ENCODE measurements at regions not wholly inside any gene's neighbourhood (a gene's known extent, or its start where the extent isn't known, plus 50 kb on each side); places are given as distances from the start of the nearest gene placed in this dataset.

DNA sequence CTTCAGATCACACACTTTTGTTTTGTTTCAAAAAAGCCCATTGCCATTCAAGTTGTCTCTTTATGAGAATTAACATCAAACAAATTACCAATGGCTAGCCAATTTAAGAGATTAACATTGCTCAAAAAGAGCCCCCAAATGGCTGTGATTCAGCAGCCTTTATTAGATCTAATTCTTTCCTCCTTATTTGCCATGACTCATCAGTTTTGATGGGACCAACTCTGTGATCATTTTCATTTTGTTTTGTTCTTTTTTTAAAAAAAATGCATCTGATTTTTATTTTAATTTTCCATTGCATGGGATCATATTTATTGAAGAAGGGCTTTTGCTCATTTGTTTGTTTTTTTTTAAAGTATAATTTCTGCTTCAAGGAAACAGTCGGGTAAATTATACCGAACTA is 161.6 kb upstream of the FRMPD4 start (continued):
- TF ChIP-seq, protein P1, sequence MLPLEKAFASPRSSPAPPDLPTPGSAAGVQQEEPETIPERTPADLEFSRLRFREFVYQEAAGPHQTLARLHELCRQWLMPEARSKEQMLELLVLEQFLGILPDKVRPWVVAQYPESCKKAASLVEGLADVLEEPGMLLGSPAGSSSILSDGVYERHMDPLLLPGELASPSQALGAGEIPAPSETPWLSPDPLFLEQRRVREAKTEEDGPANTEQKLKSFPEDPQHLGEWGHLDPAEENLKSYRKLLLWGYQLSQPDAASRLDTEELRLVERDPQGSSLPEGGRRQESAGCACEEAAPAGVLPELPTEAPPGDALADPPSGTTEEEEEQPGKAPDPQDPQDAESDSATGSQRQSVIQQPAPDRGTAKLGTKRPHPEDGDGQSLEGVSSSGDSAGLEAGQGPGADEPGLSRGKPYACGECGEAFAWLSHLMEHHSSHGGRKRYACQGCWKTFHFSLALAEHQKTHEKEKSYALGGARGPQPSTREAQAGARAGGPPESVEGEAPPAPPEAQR (CRISPR knock-in tag; IDR thresholded peaks at IDR 0.05): no peak

DNA sequence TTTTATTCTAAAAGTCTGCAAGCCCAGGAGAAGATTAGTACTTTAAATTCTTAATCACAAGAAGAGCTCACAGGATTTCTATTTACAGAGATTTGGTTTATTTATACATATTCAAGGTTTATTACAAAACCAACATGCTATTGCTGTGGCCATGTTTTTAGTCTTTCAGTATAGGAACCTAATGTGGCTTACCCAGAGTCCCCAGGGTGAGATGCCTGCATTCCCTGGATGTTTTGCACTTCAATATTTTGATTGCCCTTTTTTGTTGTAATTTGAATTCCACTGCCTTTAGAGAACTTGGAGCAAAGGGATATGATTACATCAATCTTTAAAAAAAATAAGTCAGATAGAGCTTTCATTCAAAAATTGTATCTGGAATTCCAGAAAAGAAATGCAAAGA is 146.0 kb upstream of the FRMPD4 start:
- Mint-ChIP-seq H3K36me3 (no peaks in the 10 kb centered on the region), H3K27ac (no peak overlapping the region)

More for the DNA sequence above, 146.0 kb upstream of the FRMPD4 start:
- TF ChIP-seq, protein P2, sequence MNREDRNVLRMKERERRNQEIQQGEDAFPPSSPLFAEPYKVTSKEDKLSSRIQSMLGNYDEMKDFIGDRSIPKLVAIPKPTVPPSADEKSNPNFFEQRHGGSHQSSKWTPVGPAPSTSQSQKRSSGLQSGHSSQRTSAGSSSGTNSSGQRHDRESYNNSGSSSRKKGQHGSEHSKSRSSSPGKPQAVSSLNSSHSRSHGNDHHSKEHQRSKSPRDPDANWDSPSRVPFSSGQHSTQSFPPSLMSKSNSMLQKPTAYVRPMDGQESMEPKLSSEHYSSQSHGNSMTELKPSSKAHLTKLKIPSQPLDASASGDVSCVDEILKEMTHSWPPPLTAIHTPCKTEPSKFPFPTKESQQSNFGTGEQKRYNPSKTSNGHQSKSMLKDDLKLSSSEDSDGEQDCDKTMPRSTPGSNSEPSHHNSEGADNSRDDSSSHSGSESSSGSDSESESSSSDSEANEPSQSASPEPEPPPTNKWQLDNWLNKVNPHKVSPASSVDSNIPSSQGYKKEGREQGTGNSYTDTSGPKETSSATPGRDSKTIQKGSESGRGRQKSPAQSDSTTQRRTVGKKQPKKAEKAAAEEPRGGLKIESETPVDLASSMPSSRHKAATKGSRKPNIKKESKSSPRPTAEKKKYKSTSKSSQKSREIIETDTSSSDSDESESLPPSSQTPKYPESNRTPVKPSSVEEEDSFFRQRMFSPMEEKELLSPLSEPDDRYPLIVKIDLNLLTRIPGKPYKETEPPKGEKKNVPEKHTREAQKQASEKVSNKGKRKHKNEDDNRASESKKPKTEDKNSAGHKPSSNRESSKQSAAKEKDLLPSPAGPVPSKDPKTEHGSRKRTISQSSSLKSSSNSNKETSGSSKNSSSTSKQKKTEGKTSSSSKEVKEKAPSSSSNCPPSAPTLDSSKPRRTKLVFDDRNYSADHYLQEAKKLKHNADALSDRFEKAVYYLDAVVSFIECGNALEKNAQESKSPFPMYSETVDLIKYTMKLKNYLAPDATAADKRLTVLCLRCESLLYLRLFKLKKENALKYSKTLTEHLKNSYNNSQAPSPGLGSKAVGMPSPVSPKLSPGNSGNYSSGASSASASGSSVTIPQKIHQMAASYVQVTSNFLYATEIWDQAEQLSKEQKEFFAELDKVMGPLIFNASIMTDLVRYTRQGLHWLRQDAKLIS (CRISPR knock-in tag; IDR thresholded peaks at IDR 0.05; ENCODE audit: borderline replicate concordance): no peak
- TF ChIP-seq, protein P3, sequence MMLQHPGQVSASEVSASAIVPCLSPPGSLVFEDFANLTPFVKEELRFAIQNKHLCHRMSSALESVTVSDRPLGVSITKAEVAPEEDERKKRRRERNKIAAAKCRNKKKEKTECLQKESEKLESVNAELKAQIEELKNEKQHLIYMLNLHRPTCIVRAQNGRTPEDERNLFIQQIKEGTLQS (CRISPR knock-in tag; conservative IDR thresholded peaks at IDR 0.05): no peak
- no peak for TF ChIP-seq SP1 (CRISPR knock-in tag; conservative IDR thresholded peaks at IDR 0.05)
- no peak for TF ChIP-seq ESRRA (CRISPR knock-in tag; IDR thresholded peaks at IDR 0.05; ENCODE audit: borderline replicate concordance)
- no peak for TF ChIP-seq NR1H2 (CRISPR knock-in tag; IDR thresholded peaks at IDR 0.05)
- TF ChIP-seq SMAD3 (CRISPR knock-in tag; IDR thresholded peaks at IDR 0.05; ENCODE audit: borderline replicate concordance): no peak
- TF ChIP-seq, protein P4, sequence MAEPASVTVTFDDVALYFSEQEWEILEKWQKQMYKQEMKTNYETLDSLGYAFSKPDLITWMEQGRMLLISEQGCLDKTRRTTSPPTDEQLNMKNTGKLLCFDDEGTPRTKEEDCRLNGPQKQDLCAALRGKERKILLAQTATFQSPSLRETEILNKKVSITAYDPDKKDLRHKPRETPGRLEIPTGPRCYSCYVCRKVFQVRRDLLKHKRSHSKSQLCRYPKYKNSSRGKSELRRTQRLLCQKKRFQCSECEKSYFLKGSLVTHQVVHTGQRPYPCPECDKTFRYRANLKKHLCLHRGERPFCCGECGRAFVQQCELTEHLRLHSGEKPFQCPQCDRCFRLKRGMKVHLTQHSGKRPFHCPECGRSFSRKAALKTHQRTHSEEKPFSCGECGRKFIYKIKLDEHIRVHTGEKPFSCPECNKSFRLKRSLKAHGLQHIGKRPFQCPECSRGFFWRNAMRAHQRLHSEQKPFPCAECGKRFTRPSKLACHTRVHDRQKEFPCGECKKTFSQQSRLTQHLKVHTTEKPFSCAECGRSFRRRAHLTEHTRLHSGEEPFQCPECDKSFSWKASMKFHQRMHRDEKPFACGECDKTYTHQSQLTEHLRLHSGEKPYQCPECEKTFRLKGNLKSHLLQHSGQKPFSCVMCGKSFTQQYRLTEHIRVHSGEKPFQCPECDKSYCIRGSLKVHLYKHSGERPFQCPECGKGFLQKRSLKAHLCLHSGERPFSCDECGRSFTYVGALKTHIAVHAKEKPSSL (CRISPR knock-in tag; conservative IDR thresholded peaks at IDR 0.05): no peak
- TF ChIP-seq FOXJ3 (CRISPR knock-in tag; IDR thresholded peaks at IDR 0.05; ENCODE audit: borderline replicate concordance): no peak
- TF ChIP-seq MXD4 (CRISPR knock-in tag; IDR thresholded peaks at IDR 0.05; ENCODE audit: borderline replicate concordance): no peak
- TF ChIP-seq ZNF232 (CRISPR knock-in tag; IDR thresholded peaks at IDR 0.05): no peak
- no peak for TF ChIP-seq TEAD1 (CRISPR knock-in tag; IDR thresholded peaks at IDR 0.05)
- TF ChIP-seq, protein P5, sequence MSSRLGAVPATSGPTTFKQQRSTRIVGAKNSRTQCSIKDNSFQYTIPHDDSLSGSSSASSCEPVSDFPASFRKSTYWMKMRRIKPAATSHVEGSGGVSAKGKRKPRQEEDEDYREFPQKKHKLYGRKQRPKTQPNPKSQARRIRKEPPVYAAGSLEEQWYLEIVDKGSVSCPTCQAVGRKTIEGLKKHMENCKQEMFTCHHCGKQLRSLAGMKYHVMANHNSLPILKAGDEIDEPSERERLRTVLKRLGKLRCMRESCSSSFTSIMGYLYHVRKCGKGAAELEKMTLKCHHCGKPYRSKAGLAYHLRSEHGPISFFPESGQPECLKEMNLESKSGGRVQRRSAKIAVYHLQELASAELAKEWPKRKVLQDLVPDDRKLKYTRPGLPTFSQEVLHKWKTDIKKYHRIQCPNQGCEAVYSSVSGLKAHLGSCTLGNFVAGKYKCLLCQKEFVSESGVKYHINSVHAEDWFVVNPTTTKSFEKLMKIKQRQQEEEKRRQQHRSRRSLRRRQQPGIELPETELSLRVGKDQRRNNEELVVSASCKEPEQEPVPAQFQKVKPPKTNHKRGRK (CRISPR knock-in tag; IDR thresholded peaks at IDR 0.05; ENCODE audit: borderline replicate concordance): no peak
- no peak for TF ChIP-seq ZNF416 (CRISPR knock-in tag; IDR thresholded peaks at IDR 0.05)
- TF ChIP-seq OVOL2 (CRISPR knock-in tag; IDR thresholded peaks at IDR 0.05; ENCODE audit: borderline replicate concordance): no peak
- TF ChIP-seq, protein P6, sequence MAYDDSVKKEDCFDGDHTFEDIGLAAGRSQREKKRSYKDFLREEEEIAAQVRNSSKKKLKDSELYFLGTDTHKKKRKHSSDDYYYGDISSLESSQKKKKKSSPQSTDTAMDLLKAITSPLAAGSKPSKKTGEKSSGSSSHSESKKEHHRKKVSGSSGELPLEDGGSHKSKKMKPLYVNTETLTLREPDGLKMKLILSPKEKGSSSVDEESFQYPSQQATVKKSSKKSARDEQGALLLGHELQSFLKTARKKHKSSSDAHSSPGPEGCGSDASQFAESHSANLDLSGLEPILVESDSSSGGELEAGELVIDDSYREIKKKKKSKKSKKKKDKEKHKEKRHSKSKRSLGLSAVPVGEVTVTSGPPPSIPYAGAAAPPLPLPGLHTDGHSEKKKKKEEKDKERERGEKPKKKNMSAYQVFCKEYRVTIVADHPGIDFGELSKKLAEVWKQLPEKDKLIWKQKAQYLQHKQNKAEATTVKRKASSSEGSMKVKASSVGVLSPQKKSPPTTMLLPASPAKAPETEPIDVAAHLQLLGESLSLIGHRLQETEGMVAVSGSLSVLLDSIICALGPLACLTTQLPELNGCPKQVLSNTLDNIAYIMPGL (CRISPR knock-in tag; IDR thresholded peaks at IDR 0.05): no peak
- no peak for TF ChIP-seq ETV6 (CRISPR knock-in tag; IDR thresholded peaks at IDR 0.05)
- no peak for TF ChIP-seq RORB (CRISPR knock-in tag; IDR thresholded peaks at IDR 0.05)
- no peak for DNase-seq (ENCODE audit: low spot score)
- Mint-ChIP-seq H3K27me3 (ENCODE audit: low read depth) (no peaks in the 10 kb centered on the region), H3K4me1 (no peaks in the 10 kb centered on the region), H3K9me3 (peaks cover 7% of the 10 kb centered on the region), H3K4me3 (no peak overlapping the region)
- ATAC-seq: no peak
- POLR2A ChIA-PET: no interaction called here
- CTCF ChIA-PET: no interaction called here
